ENCODE measurements at regions not wholly inside any gene's neighbourhood (a gene's known extent, or its start where the extent isn't known, plus 50 kb on each side); places are given as distances from the start of the nearest gene placed in this dataset.

DNA sequence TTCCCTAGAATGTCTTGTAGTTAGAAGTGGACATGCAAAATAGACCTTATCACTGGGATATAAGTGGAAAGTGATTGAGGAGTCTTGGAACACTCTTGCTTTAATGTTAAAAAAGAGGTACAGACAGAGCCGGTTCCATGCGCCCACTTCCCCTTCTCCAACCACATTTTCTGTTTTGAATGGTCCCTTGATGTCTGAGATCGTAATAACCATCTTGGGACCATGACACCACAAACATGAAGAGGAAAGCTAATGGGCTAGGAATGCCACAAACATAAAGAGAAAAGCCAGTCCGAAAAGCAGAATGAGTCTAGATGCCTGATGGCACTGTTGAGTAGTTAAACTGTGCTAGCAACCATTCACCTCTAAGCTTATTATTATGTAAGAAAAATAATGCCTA lies 54.8 kb upstream of the SPON1 start:
- H3K36me3 Mint-ChIP-seq: no peaks in the 10 kb centered on the region
- no peak overlapping the region for H3K27ac Mint-ChIP-seq
- no peak for DNase-seq (ENCODE audit: low spot score in 2 of 2)
- H3K27me3 Mint-ChIP-seq: peaks cover 4% of the 10 kb centered on the region
- H3K4me3 Mint-ChIP-seq: no peak overlapping the region
- ATAC-seq (ENCODE audit: low read depth): no peak
- no peaks in the 10 kb centered on the region for H3K4me1 Mint-ChIP-seq
- H3K9me3 Mint-ChIP-seq: peaks cover 6% of the 10 kb centered on the region

DNA sequence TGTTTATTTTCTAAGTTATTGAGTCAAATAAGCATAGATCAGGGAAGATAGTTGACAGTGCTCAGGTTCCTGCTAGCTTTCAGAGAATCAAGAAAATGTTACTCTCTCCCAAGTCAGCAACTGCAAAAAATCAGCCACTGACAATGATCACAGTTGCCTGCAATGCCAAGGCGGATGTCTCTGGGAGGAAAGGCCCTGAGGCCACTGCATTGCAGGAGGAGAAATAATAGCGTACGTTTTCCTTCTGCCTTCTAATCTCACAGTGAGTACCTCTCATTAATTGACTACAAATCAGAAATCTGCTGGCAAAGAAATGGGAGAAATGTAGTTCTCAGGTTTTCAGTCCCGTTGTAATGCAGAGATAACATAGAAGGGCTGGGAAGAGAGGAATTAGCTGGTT lies 54.0 kb upstream of the SPON1 start:
- Mint-ChIP-seq H3K9me3 (peaks cover 6% of the 10 kb centered on the region), H3K4me1 (no peaks in the 10 kb centered on the region), H3K27ac (no peak overlapping the region), H3K36me3 (no peaks in the 10 kb centered on the region), H3K27me3 (peaks cover 3% of the 10 kb centered on the region), H3K4me3 (no peak overlapping the region)
- DNase-seq (ENCODE audit: low spot score in 2 of 2) (no peak), ATAC-seq (ENCODE audit: low read depth) (no peak)

Measured in memory B cell (primary cell).